IgD-negative memory B cell (primary cell): ENCODE measurements at regions not wholly inside any gene's neighbourhood (a gene's known extent, or its start where the extent isn't known, plus 50 kb on each side); places are given as distances from the start of the nearest gene placed in this dataset.

Source experiments
- H3K27ac Mint-ChIP-seq, 3 donors: one replicate each; pipeline ENCODE4 v1.8.0; 2020 to 2022; ENCODE audit warnings: mild to moderate bottlenecking in 3 of 3, mixed read lengths in 3 of 3, moderate library complexity in 1 of 3
- H3K27me3 Mint-ChIP-seq: one replicate; pipeline ENCODE4 v1.8.0; 2021; ENCODE audit warnings: mixed read lengths
- H3K36me3 Mint-ChIP-seq: one replicate; pipeline ENCODE4 v1.8.0; 2020; ENCODE audit warnings: mild to moderate bottlenecking, mixed read lengths
- H3K4me1 Mint-ChIP-seq, 3 donors: one replicate each; pipeline ENCODE4 v1.8.0; 2020 to 2022; ENCODE audit warnings: mixed read lengths in 3 of 3, mild to moderate bottlenecking in 1 of 3
- H3K4me3 Mint-ChIP-seq, 4 donors: one replicate each; pipeline ENCODE4 v1.8.0; 2020 to 2022; ENCODE audit warnings: mild to moderate bottlenecking in 4 of 4, mixed read lengths in 4 of 4, moderate library complexity in 3 of 4
- H3K9me3 Mint-ChIP-seq, 3 donors: one replicate each; pipeline ENCODE4 v1.8.0; 2020 to 2021; ENCODE audit warnings: mixed read lengths in 3 of 3, mild to moderate bottlenecking in 1 of 3

DNA sequence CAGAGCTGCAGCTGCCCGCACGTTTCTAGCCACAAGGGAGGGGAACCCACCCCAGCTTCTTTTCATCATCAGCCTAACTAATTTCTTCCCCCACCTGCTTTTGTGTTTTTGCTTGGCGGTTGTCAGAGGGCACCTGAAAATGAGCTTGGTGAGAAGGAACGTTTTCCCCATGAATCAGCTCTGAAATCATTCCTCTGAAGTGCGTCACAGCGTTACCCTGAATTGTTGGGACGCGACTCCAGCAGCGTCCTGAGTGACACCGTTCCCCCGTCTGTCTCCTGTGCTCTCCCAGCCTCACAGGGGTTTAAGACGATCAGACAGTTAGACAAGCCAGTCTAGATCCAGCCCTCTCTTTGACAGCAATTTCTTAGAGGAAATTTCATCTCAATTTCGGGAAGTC lies 722.9 kb upstream of the EEF2KMT start:
- peaks cover 4 to 21% (median 5%) of the 10 kb centered on the region in 3 donors for H3K9me3 Mint-ChIP-seq
- H3K27me3 Mint-ChIP-seq, result no peaks in the 10 kb centered on the region
- H3K27ac Mint-ChIP-seq, result no peak overlapping the region
- no peaks in the 10 kb centered on the region for H3K4me1 Mint-ChIP-seq
- H3K4me3 Mint-ChIP-seq, result no peak overlapping the region
- no peaks in the 10 kb centered on the region for H3K36me3 Mint-ChIP-seq

DNA sequence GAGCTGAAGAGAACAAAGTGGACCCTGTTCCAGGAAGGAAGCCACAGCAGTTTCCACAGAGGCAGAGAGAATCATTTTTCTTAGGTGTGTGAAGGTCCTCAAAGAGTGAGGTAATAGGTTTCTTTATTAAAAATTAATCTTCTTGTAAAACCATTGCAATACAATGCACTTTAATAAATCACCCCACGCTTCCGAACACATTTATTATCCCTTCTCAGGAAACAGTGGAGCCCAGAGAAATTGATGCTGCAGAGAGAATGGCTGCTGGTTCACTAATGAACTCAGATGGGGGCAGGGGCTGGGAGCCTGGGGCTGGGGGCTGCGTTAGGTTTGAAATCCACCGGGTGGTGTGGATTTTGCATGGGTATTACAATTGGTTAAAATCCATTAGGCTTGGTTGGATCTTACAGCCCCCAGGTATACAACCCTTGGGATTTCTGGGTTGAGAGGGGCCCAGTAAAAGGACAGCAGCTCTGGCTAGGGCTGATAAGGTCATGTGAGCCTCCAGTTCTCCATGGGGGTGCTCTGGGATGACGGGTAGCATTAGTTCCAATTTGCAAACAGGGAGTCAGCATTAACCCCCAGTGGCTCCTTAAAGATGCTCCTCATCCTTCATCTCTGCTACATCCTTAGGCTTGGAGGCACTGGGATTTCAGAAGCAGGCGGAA lies 718.1 kb upstream of the EEF2KMT start:
- peaks cover 2 to 19% (median 4%) of the 10 kb centered on the region in 3 donors for H3K9me3 Mint-ChIP-seq
- no peak overlapping the region for H3K4me3 Mint-ChIP-seq
- H3K27ac Mint-ChIP-seq, result no peak overlapping the region
- H3K4me1 Mint-ChIP-seq, result no peaks in the 10 kb centered on the region
- no peaks in the 10 kb centered on the region for H3K27me3 Mint-ChIP-seq
- no peaks in the 10 kb centered on the region for H3K36me3 Mint-ChIP-seq

DNA sequence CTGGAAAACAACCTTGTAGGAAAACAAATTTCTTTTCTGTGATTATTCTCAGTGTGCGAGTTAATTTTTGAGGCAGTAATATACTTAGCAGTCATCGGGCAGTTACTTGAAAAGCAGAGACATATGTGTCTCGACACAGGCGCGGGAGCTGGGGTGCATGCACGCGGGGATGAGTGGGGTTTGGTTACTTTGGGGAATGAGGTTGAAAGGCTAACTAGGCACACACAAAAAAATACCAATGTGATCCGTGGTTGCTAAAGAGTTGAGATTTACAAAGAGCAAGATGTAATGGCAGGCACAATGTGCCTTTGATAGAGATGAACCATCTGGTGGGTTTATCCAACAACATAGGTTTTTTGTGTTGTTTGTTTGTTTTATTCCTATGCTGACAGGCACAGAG lies 703.8 kb upstream of the EEF2KMT start:
- Mint-ChIP-seq H3K27ac (no peak overlapping the region), H3K27me3 (no peaks in the 10 kb centered on the region), H3K36me3 (peaks cover 1% of the 10 kb centered on the region), H3K4me3 (no peak overlapping the region), H3K9me3 (peaks cover 7 to 25% (median 8%) of the 10 kb centered on the region in 3 donors), H3K4me1 (no peaks in the 10 kb centered on the region)

DNA sequence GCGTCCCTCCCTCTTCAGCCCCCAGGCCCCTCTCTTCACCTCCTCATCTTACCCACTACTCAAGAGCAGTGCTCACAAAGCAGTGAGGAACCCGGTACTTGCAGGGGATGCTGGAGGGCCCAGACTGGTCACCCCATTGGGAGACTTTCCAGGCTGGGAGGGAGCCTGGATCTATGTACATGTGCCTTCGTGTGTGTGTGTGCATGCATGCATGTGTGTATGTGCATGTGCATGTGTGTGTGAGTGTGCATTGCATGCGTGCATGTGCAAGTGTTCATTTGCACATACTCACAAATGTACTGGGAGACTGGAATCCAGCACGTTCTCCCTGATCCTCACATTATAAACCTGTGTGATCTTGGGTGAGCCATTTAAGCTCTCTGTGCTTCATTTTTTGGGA lies 696.0 kb upstream of the EEF2KMT start:
- Mint-ChIP-seq H3K9me3 (peaks cover 6 to 32% (median 6%) of the 10 kb centered on the region in 3 donors), H3K4me3 (no peak overlapping the region), H3K27ac (no peak overlapping the region), H3K4me1 (no peaks in the 10 kb centered on the region), H3K27me3 (no peaks in the 10 kb centered on the region), H3K36me3 (no peaks in the 10 kb centered on the region)

DNA sequence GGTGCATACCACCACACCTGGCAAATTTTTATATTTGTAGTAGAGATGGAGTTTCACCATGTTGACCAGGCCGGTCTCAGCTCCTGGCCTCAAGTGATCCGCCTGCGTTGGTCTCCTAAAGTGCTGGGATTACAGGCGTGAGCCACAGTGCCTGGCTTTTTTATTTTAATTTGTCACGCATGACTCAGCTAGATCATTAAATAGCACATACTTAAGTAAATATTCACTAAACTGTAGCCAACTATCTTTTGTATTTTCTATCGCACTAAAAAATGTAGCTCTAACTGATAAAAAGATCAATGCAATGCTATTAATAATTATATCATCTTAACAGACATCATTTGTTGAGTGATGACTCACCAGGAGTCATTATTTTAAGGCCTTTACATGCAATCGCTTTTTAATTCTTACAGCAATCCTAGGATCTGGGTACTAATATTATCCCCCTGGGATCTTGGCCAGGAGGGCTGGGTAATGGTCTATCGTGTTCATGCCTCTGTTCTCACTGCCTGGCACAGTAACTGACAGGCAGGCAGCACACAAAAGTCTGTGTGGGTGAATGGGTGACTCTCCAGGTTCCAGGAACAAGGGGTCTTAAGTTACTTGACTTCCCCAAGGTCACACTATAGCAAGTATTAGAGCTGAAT lies 693.5 kb upstream of the EEF2KMT start:
- no peaks in the 10 kb centered on the region for H3K27me3 Mint-ChIP-seq

DNA sequence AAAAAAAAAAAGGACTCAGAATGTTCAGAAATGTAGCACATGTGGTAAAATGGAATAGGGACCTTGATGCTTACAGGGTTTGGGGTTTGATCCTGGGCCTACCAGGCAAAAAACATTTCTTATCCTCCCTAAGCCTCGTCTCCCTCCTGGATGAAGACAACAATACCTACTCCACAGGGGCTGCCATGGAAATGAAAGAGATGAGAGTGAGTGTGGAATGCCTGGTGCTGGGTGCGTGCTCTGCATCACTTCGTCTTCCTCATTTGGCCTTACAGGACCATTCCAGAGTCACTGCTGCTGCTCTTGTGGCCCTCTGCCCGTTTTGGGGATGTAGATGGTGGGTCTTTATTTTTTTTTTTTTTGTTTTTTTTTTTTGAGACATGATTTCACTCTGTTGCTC lies 692.9 kb upstream of the EEF2KMT start:
- no peak overlapping the region for H3K27ac Mint-ChIP-seq
- H3K36me3 Mint-ChIP-seq, result no peaks in the 10 kb centered on the region
- no peaks in the 10 kb centered on the region for H3K4me1 Mint-ChIP-seq
- no peak overlapping the region for H3K4me3 Mint-ChIP-seq
- peaks cover 2 to 26% (median 12%) of the 10 kb centered on the region in 3 donors for H3K9me3 Mint-ChIP-seq
- H3K27me3 Mint-ChIP-seq, result no peaks in the 10 kb centered on the region

More for the DNA sequence above, 693.5 kb upstream of the EEF2KMT start:
- H3K9me3 Mint-ChIP-seq, result peaks cover 2 to 26% (median 9%) of the 10 kb centered on the region in 3 donors
- no peaks in the 10 kb centered on the region for H3K4me1 Mint-ChIP-seq
- no peak overlapping the region for H3K4me3 Mint-ChIP-seq
- no peak overlapping the region for H3K27ac Mint-ChIP-seq
- no peaks in the 10 kb centered on the region for H3K36me3 Mint-ChIP-seq

DNA sequence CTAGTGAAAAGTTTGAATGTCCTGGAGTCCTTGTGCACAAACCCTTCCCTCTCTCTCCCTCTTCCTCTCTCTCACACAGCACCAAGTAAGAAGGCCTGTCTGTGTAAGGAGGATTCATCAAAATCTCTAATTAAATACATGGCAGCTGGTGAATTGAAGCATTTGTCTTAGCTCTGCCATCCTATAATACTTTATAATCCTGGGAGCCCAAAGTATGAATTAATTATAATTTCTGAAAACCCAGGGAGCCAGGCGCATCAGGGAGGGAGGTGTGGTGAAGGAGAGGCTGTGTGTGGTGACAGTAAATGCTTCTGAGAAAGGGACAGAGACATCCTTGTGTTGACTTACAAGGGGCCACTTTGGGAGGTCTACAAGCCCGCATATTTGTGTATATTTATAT lies 691.4 kb upstream of the EEF2KMT start:
- no peaks in the 10 kb centered on the region for H3K4me1 Mint-ChIP-seq
- H3K36me3 Mint-ChIP-seq, result no peaks in the 10 kb centered on the region
- no peaks in the 10 kb centered on the region for H3K27me3 Mint-ChIP-seq
- H3K9me3 Mint-ChIP-seq, result peaks cover 2 to 18% (median 11%) of the 10 kb centered on the region in 3 donors
- H3K4me3 Mint-ChIP-seq, result no peak overlapping the region
- no peak overlapping the region for H3K27ac Mint-ChIP-seq

DNA sequence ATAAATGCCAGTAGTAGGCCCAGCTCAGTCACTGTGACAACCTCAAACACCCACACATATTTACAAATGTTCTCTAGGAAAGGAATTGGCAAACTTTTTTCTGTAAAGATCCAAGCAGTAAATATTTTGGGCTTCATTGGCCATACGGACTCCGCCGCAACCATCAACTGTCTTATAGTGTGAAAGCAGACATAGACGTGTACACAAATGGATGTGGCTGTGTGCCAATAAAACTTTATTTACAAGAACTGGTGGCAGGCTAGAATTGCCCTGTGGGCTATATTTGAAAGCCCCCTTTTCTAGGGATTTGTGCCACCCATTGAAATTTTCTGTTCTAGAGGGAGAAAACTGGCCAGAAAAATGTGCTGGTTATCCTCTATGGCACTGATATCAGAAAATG lies 683.8 kb upstream of the EEF2KMT start:
- Mint-ChIP-seq H3K4me1 (no peaks in the 10 kb centered on the region), H3K4me3 (no peak overlapping the region), H3K27me3 (no peaks in the 10 kb centered on the region), H3K27ac (no peak overlapping the region), H3K36me3 (peaks cover 1% of the 10 kb centered on the region), H3K9me3 (peaks cover 2 to 18% (median 5%) of the 10 kb centered on the region in 3 donors)

DNA sequence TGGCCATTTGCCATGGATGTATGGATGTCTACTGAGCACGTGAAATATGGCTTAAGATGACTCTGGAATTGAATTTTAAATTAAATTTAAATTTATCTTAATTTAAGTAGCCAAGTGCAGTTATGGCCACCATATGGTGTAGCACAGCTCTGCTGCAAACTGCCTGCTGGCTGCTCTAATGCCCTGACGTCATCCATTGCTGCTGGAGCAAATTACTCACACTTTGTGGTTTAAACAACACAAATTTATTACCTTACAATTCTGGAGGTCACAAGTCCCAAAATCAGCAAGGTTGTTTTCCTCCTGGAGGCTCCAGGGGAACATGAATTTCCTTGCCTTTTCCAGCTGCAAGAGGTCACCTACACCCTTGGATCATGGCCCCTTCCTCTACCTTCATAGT lies 679.3 kb upstream of the EEF2KMT start:
- Mint-ChIP-seq H3K36me3 (no peaks in the 10 kb centered on the region), H3K4me1 (no peaks in the 10 kb centered on the region), H3K27me3 (no peaks in the 10 kb centered on the region), H3K9me3 (peaks cover 2 to 12% (median 6%) of the 10 kb centered on the region in 3 donors), H3K4me3 (no peak overlapping the region), H3K27ac (no peak overlapping the region)

DNA sequence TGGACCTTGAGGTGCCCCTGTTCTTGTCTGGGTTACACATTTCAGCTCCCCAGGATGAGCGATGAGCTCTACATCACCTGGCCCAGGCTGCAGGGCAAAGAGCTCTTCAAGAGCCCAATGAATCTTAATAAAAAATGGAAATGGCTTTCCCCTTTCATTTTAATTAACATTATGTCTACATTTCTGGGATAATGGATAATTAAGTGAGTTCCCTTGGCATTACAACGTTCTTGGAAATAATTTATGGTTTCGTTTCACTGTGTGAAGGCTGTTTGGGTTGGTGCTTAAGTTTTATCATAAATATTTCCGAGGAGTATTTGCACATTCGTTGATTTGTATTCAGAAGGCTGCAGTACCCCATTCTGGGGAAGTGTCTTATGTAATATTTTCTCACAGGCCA lies 678.3 kb upstream of the EEF2KMT start:
- Mint-ChIP-seq H3K9me3 (peaks cover 4 to 14% (median 6%) of the 10 kb centered on the region in 3 donors), H3K36me3 (no peaks in the 10 kb centered on the region), H3K27me3 (no peaks in the 10 kb centered on the region), H3K4me1 (no peaks in the 10 kb centered on the region), H3K27ac (no peak overlapping the region), H3K4me3 (no peak overlapping the region)

DNA sequence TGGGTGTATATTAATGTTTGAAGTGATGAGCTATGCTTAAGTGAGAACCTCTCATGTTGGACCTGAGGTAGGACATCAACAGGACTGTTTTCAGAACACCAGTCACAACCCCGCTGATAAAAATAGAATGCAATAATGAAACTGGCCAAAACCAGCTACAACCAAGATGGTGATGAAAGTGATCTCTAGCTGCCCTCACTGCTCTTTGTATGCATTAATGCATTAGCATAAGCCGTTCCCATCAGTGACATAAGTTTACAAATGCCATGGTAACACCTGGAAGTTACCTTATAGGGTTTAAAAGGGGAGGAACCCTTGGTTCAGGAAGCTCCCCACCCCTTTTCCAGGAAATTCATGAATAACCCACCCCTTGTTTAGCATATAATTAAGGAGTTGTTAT lies 672.5 kb upstream of the EEF2KMT start:
- peaks cover 6 to 13% (median 6%) of the 10 kb centered on the region in 3 donors for H3K9me3 Mint-ChIP-seq
- no peaks in the 10 kb centered on the region for H3K4me1 Mint-ChIP-seq
- H3K36me3 Mint-ChIP-seq, result no peaks in the 10 kb centered on the region
- no peaks in the 10 kb centered on the region for H3K27me3 Mint-ChIP-seq
- H3K27ac Mint-ChIP-seq, result no peak overlapping the region
- H3K4me3 Mint-ChIP-seq, result no peak overlapping the region

DNA sequence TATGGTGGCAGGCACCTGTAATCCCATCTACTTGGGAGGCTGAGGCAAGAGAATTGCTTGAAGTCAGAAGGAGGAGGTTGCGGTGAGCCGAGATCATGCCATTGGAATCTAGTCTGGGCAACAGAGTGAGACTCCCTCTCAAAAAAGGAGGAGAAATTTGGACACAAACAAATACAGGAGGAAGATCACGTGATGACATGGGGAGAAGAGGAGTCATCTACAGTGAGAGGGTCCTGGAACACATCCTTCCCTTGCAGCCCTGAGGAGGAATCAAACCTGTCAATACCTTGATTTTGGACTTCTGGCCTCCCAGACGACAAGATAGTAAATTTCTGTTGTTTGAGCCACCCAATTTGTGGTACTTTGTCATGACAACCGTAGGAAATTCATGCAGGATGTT lies 671.9 kb upstream of the EEF2KMT start:
- no peak overlapping the region for H3K27ac Mint-ChIP-seq
- no peaks in the 10 kb centered on the region for H3K36me3 Mint-ChIP-seq
- peaks cover 6 to 13% (median 6%) of the 10 kb centered on the region in 3 donors for H3K9me3 Mint-ChIP-seq
- H3K4me3 Mint-ChIP-seq, result no peak overlapping the region
- H3K27me3 Mint-ChIP-seq, result no peaks in the 10 kb centered on the region
- no peaks in the 10 kb centered on the region for H3K4me1 Mint-ChIP-seq

DNA sequence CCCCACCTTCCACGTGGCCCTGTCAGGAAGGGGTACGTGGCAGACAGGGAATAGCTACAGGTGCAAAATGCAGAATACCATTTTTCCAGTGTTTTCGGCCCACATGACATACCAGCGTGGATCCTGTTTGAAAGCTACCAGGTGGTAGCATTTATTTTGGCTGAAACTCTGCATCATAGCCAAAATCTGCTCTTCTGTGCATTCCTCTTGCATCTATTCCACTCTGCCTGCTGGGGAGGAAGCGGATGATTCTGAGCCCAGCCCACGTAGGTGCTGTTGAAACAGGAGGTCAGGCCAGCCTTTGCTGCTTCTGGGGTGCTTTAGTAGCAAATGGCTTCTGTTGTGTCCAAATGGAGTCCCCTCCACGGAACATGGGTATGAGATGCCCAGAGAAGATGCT lies 670.9 kb upstream of the EEF2KMT start:
- H3K36me3 Mint-ChIP-seq, result no peaks in the 10 kb centered on the region
- H3K27ac Mint-ChIP-seq, result no peak overlapping the region
- H3K4me3 Mint-ChIP-seq, result no peak overlapping the region
- H3K4me1 Mint-ChIP-seq, result no peaks in the 10 kb centered on the region
- no peaks in the 10 kb centered on the region for H3K27me3 Mint-ChIP-seq
- peaks cover 6 to 13% (median 8%) of the 10 kb centered on the region in 3 donors for H3K9me3 Mint-ChIP-seq

DNA sequence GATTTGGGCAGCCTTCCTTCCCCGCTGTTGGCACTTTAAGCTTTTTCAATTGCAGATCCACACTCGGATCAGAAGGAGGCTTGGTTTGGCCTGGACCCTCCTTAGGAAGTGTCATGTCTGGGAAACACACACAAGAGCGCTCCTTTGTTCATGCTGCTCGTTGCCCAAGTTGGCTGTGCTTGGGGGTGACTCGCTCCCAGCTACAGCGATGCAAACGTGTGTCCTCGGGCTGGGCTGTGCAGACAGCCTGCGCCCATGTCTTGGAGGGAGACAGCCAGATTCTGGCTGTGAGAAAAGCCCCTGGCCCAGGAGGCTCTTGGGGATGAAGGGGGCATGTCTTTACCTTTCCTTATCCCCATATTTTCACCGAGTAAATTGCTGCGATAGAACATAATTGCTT lies 665.6 kb upstream of the EEF2KMT start:
- H3K27me3 Mint-ChIP-seq, result no peaks in the 10 kb centered on the region
- H3K27ac Mint-ChIP-seq, result no peak overlapping the region
- H3K9me3 Mint-ChIP-seq, result peaks cover under 1 to 10% (median 6%) of the 10 kb centered on the region in 3 donors
- H3K4me3 Mint-ChIP-seq, result no peak overlapping the region
- H3K4me1 Mint-ChIP-seq, result no peaks in the 10 kb centered on the region
- no peaks in the 10 kb centered on the region for H3K36me3 Mint-ChIP-seq

DNA sequence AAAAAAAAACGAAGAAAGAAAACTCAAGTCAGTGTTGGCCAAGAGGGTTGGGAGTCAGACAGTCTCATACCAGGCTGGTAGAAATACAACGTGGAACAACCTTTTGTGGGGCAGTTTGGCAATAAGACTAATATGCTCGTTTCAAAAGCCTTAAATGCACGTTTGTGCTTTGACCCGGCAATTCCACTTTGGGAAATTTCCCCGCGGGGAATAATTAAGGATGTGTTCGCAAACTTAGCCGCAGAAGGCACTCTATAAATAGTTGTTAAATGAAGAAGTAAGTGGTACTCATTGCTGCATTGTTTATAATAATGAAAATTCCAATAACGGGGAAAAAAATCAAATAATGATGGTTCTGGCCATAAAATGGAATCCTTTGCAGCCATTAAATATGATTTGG lies 664.8 kb upstream of the EEF2KMT start:
- peaks cover 1 to 10% (median 6%) of the 10 kb centered on the region in 3 donors for H3K9me3 Mint-ChIP-seq
- H3K36me3 Mint-ChIP-seq, result no peaks in the 10 kb centered on the region
- no peak overlapping the region for H3K4me3 Mint-ChIP-seq
- H3K27me3 Mint-ChIP-seq, result no peaks in the 10 kb centered on the region
- H3K27ac Mint-ChIP-seq, result no peak overlapping the region
- no peaks in the 10 kb centered on the region for H3K4me1 Mint-ChIP-seq

DNA sequence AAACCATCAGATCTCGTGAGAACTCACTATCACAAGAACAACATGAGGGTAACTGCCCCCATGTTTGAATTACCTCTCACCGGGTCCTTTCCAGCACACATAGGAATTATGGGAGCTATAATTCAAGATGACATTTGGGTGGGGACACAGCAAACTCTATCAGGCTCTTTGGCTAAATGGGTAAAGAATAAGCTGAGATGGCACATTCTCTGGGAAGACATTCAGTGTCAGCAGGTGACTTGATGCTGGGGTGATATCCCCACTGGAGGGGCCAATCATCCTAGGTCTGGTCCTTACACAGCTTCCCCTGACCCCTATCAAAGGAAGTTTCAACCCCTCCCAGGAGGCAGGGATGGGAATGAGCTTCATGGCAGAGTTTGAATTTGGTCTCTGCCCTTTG lies 664.0 kb upstream of the EEF2KMT start:
- Mint-ChIP-seq H3K4me1 (no peaks in the 10 kb centered on the region), H3K9me3 (peaks cover 1 to 14% (median 6%) of the 10 kb centered on the region in 3 donors), H3K27ac (no peak overlapping the region), H3K4me3 (no peak overlapping the region), H3K27me3 (no peaks in the 10 kb centered on the region), H3K36me3 (no peaks in the 10 kb centered on the region)
